DND-41 (cell line): ENCODE measurements at regions not wholly inside any gene's neighbourhood (a gene's known extent, or its start where the extent isn't known, plus 50 kb on each side); places are given as distances from the start of the nearest gene placed in this dataset.

Source experiments
- CTCF ChIP-seq: IDR thresholded peaks from 2 replicates; pipeline ENCODE4 v1.5.1; 2012; ENCODE audit warnings: borderline replicate concordance, low read length, moderate library complexity, mild to moderate bottlenecking; ENCODE audit not compliant: poor library complexity, severe bottlenecking; ENCODE audit errors: extremely low read depth
- EZH2 ChIP-seq: IDR thresholded peaks from 3 replicates; pipeline ENCODE4 v1.6.1; 2012; ENCODE audit warnings: borderline replicate concordance, low read depth, mild to moderate bottlenecking, moderate library complexity, low read length, inconsistent platforms; ENCODE audit not compliant: severe bottlenecking

- TF ChIP-seq CTCF (no peak), EZH2 (no peak)
Observed at GRCh38 chr2:16014041-16014787, 73.9 kb downstream of the MYCN start.
